Transverse colon (tissue), 4 donors: ENCODE measurements at regions not wholly inside any gene's neighbourhood (a gene's known extent, or its start where the extent isn't known, plus 50 kb on each side); places are given as distances from the start of the nearest gene placed in this dataset.

Experiments used
- DNase-seq: peaks from one replicate; pipeline ENCODE4 v3.0.0-alpha.2; 2019
- H3K27ac ChIP-seq, 4 donors: fragments of 200-600 bp; sonication (generic); 2 replicates each; pipeline ENCODE4 v1.5.1; 2016 to 2018; ENCODE audit warnings: inconsistent platforms in 4 of 4
- H3K27me3 ChIP-seq: fragments of 200-600 bp; sonication (generic); 2 replicates; pipeline ENCODE4 v1.5.1; 2017; ENCODE audit warnings: inconsistent platforms
- H3K36me3 ChIP-seq, 4 donors: fragments of 200-600 bp; sonication (generic); 2 replicates each; pipeline ENCODE4 v1.5.1; 2017 to 2019; ENCODE audit warnings: inconsistent platforms in 4 of 4
- H3K4me1 ChIP-seq, 4 donors: fragments of 200-600 bp; sonication (generic); 2 replicates each; pipeline ENCODE4 v1.5.1; 2017 to 2020; ENCODE audit warnings: inconsistent platforms in 4 of 4
- H3K4me3 ChIP-seq, 4 donors: fragments of 200-600 bp; sonication (generic); 1 replicate in 1 of 4; 2 replicates in 3 of 4; pipeline versions ENCODE4 v1.5.1 to v1.6.1; 2017 to 2019; ENCODE audit warnings: inconsistent platforms in 4 of 4
- H3K9me3 ChIP-seq, 2 donors: fragments of 200-600 bp; sonication (generic); 2 replicates each; pipeline ENCODE4 v1.5.1; 2017 to 2019; ENCODE audit warnings: inconsistent platforms in 2 of 2
- EP300 ChIP-seq: sonication (generic); formaldehyde crosslinking; IDR thresholded peaks from one replicate; pipeline ENCODE4 v1.6.1; 2017; ENCODE audit warnings: antibody characterized with exemption, low read depth
- POLR2A ChIP-seq: fragments of 450-650 bp; IDR thresholded peaks from one replicate; pipeline ENCODE4 v1.6.1; 2016; ENCODE audit warnings: antibody characterized with exemption, mild to moderate bottlenecking, moderate library complexity
- POLR2AphosphoS5 ChIP-seq, 3 donors: sonication (generic); formaldehyde crosslinking; IDR thresholded peaks; one replicate each; pipeline ENCODE4 v1.6.1; 2016; ENCODE audit warnings: antibody characterized with exemption in 3 of 3
- WGBS, 2 donors: methylation state at CpG; one replicate each; pipeline ENCODE4 v1.1.5; 2018; ENCODE audit warnings: low coverage in 1 of 2; 5-methylcytosine and 5-hydroxymethylcytosine counted together
- in situ Hi-C, 4 donors: fragments of 200-750 bp; cut with MboI; loops; one replicate each; pipeline versions ENCODE4 v1.15.0 to v1.15.1; 2017; ENCODE audit warnings: low sequenced_read_pairs in 3 of 4, low pct_ligation_motif_present in 1 of 4, low pct_unique_long_range_greater_than_20kb in 1 of 4
- intact Hi-C: fragments of 100-400 bp; cut with DNase I; formaldehyde crosslinking; loops from one replicate; pipeline ENCODE4 v1.15.1; 2023; ENCODE audit warnings: low total_unique reads
- TF ChIP-seq, protein P1 (sequence below), 5 experiments: fragments of 200-600 bp in 3 of 5; fragments of 450-650 bp in 2 of 5; sonication (generic) in 3 of 5; IDR thresholded peaks; 1 replicate in 2 of 5; 2 replicates in 3 of 5; pipeline ENCODE4 v1.5.1; 2016 to 2017; ENCODE audit warnings: antibody characterized with exemption in 5 of 5, inconsistent platforms in 3 of 5, mild to moderate bottlenecking in 2 of 5, moderate library complexity in 1 of 5

GRCh38 chr12:125643055-125643454 lies 577.8 kb downstream of the AACS start:
- Histone ChIP-seq H3K4me3 (no peak overlapping the region), H3K27me3 (no peaks in the 10 kb centered on the region), H3K4me1 (no peaks in the 10 kb centered on the region), H3K27ac (no peak overlapping the region), H3K36me3 (no peaks in the 10 kb centered on the region), H3K9me3 (no peaks in the 10 kb centered on the region)
- no peak for TF ChIP-seq POLR2A
- TF ChIP-seq, protein P1, sequence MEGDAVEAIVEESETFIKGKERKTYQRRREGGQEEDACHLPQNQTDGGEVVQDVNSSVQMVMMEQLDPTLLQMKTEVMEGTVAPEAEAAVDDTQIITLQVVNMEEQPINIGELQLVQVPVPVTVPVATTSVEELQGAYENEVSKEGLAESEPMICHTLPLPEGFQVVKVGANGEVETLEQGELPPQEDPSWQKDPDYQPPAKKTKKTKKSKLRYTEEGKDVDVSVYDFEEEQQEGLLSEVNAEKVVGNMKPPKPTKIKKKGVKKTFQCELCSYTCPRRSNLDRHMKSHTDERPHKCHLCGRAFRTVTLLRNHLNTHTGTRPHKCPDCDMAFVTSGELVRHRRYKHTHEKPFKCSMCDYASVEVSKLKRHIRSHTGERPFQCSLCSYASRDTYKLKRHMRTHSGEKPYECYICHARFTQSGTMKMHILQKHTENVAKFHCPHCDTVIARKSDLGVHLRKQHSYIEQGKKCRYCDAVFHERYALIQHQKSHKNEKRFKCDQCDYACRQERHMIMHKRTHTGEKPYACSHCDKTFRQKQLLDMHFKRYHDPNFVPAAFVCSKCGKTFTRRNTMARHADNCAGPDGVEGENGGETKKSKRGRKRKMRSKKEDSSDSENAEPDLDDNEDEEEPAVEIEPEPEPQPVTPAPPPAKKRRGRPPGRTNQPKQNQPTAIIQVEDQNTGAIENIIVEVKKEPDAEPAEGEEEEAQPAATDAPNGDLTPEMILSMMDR (IDR thresholded peaks at IDR 0.05), result no peak
- no peak for TF ChIP-seq POLR2AphosphoS5 (IDR thresholded peaks at IDR 0.05)
- TF ChIP-seq EP300, result no peak
- in situ Hi-C loops, result no loop called here
- DNase-seq, result no peak
- intact Hi-C loops, result no loop called here
- WGBS, 2 donors, result 56 to 66% methylated on average over 2 of the region's 2 CpGs

DNA sequence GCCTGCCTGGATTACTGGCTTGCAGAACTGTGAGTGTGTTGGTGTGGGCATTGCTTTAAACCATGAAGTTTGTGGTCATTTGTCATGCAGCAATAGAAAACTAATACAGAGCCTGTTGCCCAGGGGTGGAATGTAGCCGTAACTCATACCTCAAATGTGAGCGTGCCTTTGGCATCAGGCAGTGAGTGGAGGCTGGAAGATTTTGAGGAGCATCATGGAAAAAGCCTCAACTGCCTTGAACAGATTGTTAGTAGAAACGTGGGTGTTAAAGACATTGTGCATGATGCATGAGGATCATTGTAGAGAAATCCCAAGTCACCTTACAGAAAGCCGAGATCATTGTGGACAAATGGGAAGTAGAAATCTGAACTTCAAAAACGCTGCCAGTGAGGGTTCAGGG lies 580.5 kb downstream of the AACS start:
- whole genome bisulfite sequencing, 2 donors, result 65% methylated on average over 5 of the region's 5 CpGs; no CpG with 5 or more reads in 1 of the 2 donors

GRCh38 chr12:125650587-125650986 lies 585.4 kb downstream of the AACS start:
- intact Hi-C loops (no loop called here), in situ Hi-C loops (no loop called here)
- H3K27me3 ChIP-seq, result no peaks in the 10 kb centered on the region
- WGBS, 2 donors, result 91% methylated on average over 19 of the region's 19 CpGs; no CpG with 5 or more reads in 1 of the 2 donors
- TF ChIP-seq, protein P1 (IDR thresholded peaks at IDR 0.05), result no peak
- TF ChIP-seq POLR2A, result no peak
- no peaks in the 10 kb centered on the region for H3K9me3 ChIP-seq
- no peaks in the 10 kb centered on the region for H3K4me1 ChIP-seq
- no peak overlapping the region for H3K27ac ChIP-seq
- no peak for DNase-seq
- H3K36me3 ChIP-seq, result no peaks in the 10 kb centered on the region
- H3K4me3 ChIP-seq, result no peak overlapping the region

More for the DNA sequence above, 580.5 kb downstream of the AACS start:
- in situ Hi-C loops (no loop called here), intact Hi-C loops (no loop called here)
- H3K27me3 ChIP-seq, result no peaks in the 10 kb centered on the region
- no peaks in the 10 kb centered on the region for H3K4me1 ChIP-seq
- H3K9me3 ChIP-seq, result no peaks in the 10 kb centered on the region
- no peaks in the 10 kb centered on the region for H3K36me3 ChIP-seq
- H3K27ac ChIP-seq, result no peak overlapping the region
- no peak overlapping the region for H3K4me3 ChIP-seq
- TF ChIP-seq EP300, result no peak
- no peak for TF ChIP-seq POLR2A
- no peak for TF ChIP-seq POLR2AphosphoS5 (IDR thresholded peaks at IDR 0.05)
- TF ChIP-seq, protein P1 (IDR thresholded peaks at IDR 0.05), result no peak
- DNase-seq, result no peak

- H3K4me1 ChIP-seq, result no peaks in the 10 kb centered on the region
- in situ Hi-C loops (no loop called here), intact Hi-C loops (no loop called here)
- no peaks in the 10 kb centered on the region for H3K36me3 ChIP-seq
- H3K27ac ChIP-seq, result no peak overlapping the region
- DNase-seq, result no peak
- no peak for TF ChIP-seq POLR2AphosphoS5 (IDR thresholded peaks at IDR 0.05)
- TF ChIP-seq EP300, result no peak
- no peak for TF ChIP-seq POLR2A
- TF ChIP-seq, protein P1 (IDR thresholded peaks at IDR 0.05), result no peak
- no peak overlapping the region for H3K4me3 ChIP-seq
- H3K27me3 ChIP-seq, result no peaks in the 10 kb centered on the region
- 66 to 80% methylated on average over 2 to 4 of the region's 4 CpGs for WGBS, 2 donors
- no peaks in the 10 kb centered on the region for H3K9me3 ChIP-seq
These were observed 586.4 kb downstream of the AACS start for GRCh38 chr12:125651625-125652024.
